ENCODE measurements at regions not wholly inside any gene's neighbourhood (a gene's known extent, or its start where the extent isn't known, plus 50 kb on each side); places are given as distances from the start of the nearest gene placed in this dataset.
"Not testable (repeated sequence)": the region's sequence is repeated elsewhere in the genome, so short reads cannot be mapped to it uniquely, and the experiment has no call there.

DNA sequence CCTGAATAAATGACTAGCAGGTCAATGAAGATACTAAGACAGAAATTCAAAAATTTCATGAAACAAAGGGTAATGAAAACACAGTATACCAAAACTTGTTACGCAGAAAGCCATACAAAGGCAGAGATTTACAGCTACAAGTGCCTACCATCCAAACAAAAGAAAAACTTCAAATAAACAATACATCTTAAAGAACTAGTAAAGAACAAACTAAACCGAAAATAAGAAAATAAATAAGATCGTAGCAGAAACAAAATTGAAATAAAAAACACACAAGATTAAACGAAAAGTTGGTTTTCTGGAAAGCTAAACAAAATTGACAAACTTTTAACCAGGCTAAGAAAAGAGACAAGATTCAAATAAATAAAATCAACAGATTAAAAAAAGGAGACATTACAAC lies 51.5 kb downstream of the VPREB1 start:
- not testable (repeated sequence) for DNase-seq (ENCODE audit: low read depth)

GRCh38 chr22:22297159-22297793 lies 52.7 kb downstream of the VPREB1 start:
- not testable (repeated sequence) for DNase-seq (ENCODE audit: low read depth)

DNA sequence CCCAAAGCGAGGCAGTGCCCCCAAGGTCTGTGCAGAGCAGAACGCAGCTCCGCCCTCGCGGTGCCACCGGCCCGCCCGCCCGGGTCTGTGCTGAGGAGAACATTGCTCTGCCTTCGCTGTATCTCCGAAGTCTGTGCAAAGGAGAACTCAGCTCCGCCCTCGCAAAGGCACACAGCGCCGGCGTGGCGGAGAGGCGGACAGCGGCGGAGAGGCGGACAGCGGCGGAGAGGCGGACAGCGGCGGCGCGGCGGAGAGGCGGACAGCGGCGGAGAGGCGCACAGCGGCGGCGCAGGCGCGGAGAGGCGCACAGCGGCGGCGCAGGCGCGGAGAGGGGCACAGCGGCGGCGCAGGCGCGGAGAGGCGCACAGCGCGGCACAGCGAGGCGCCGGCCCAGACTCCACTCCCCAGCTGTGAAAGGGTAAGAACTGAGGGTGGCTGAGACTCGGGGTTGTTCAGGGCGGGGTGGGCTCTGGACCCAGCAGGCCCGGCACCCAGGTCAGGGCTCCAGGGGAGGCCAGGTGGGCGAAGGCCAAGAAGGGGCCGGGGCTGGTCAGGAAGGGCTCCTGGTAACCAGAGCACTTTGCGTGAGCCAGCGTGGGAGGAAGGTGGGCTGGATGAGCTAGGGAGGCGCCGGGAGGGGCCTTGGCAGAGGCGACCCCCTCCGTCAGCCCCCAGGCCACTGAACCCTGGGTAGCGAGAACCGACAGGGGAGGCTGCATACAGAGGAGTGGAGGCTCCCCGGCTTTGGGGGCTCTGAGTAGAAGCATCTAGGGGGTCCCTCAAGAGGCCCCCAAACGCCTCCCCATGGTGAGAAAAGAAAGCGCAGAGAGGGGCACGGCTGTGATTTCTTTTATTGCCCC lies 53.4 kb downstream of the VPREB1 start:
- peak; percentile 61 for DNase-seq (ENCODE audit: low read depth)

DNA sequence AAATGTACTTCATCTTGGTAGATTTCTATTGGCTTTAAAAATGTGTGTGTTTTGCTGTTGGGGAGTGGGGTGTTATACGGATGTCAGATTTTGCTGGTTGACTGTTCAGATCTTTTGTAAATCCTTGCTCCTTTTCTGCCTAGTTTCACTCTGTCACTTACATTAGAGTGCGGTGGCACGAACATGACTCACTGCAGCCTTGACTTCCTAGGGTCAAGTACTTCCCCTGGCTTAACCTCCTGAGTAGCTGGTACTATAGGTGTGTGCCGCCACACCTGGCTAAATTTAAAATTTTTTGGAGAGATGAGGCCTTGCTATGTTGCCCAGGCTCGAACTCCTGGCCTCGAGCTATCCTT lies 54.0 kb downstream of the VPREB1 start:
- DNase-seq (ENCODE audit: low read depth), result not testable (repeated sequence)

GRCh38 chr22:22300511-22300910 lies 55.9 kb downstream of the VPREB1 start:
- not testable (repeated sequence) for DNase-seq (ENCODE audit: low read depth)

- not testable (repeated sequence) for DNase-seq (ENCODE audit: low read depth)
Measured at GRCh38 chr22:22300946-22301345, 56.4 kb downstream of the VPREB1 start.

- no peak for DNase-seq (ENCODE audit: low read depth)
Measured at GRCh38 chr22:22316589-22316988, 72.0 kb downstream of the VPREB1 start.

- no peak for DNase-seq (ENCODE audit: low read depth)
Measured at GRCh38 chr22:22318723-22319465, 74.3 kb downstream of the VPREB1 start.

- DNase-seq (ENCODE audit: low read depth), result peak; percentile 57
Measured at GRCh38 chr22:22321743-22322611, 77.4 kb downstream of the VPREB1 start.

- no peak for DNase-seq (ENCODE audit: low read depth)
Measured at GRCh38 chr22:22322792-22323191, 78.2 kb downstream of the VPREB1 start.

DNA sequence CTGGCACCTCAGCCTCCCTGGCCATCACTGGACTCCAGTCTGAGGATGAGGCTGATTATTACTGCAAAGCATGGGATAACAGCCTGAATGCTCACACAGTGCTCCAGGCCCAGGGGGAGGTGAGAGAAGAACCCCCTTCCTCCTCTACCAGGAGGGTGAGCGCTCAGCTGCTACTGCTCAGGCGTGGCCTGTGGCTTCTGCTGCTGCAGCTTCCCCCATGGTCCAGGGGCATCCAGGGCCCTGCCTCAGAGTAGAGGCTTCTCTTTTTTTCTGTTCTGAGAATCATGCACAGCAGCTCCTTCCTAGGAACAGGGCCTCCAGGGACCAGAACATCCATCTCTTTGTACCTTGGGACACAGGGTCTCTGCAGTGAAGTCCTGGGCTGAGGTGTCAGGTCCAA lies 83.1 kb downstream of the VPREB1 start:
- DNase-seq (ENCODE audit: low read depth), result no peak

GRCh38 chr22:22329792-22330191 lies 85.2 kb downstream of the VPREB1 start:
- DNase-seq (ENCODE audit: low read depth), result no peak

DNA sequence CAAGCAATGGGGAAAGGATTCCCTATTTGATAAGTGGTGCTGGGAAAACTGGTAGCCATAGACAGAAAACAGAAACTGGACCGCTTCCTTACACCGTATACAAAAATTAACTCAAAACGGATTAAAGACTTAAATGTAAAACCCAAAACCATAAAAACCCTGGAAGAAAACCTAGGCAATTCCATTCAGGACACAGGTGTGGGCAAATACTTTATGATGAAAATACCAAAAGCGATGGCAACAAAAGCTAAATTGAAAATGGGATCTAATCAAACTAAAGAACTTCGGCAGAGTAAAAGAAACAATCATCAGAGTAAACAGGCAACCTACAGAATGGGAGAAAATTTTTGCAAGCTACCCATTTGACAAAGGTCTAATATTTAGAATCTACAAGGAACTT lies 91.1 kb downstream of the VPREB1 start:
- not testable (repeated sequence) for DNase-seq (ENCODE audit: low read depth)

GRCh38 chr22:22336333-22336732 lies 91.7 kb downstream of the VPREB1 start:
- not testable (repeated sequence) for DNase-seq (ENCODE audit: low read depth)

DNA sequence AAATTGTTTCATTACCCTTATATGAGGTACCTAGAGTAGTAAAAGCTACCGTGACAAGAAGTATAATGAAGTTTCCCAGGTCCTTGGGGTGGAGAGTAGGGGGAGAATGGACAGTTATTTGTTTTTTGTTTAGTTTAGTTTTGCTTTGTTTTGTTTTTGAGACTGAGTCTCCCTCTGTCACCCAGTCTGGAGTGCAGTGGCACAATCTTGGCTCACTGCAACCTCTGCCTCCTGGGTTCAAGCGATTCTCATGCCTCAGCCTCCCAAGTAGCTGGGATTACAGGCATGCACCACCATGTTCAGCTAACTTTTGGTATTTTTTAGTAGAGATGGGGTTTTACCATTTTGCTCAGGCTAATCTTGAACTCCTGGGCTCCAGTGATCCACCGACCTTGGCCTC lies 94.2 kb downstream of the VPREB1 start:
- DNase-seq (ENCODE audit: low read depth), result not testable (repeated sequence)

- DNase-seq (ENCODE audit: low read depth), result no peak
Measured at GRCh38 chr22:22341736-22342135, 97.2 kb downstream of the VPREB1 start.

- peak; percentile 52 for DNase-seq (ENCODE audit: low read depth)
Measured at GRCh38 chr22:22342697-22343580, 98.4 kb downstream of the VPREB1 start.

DNA sequence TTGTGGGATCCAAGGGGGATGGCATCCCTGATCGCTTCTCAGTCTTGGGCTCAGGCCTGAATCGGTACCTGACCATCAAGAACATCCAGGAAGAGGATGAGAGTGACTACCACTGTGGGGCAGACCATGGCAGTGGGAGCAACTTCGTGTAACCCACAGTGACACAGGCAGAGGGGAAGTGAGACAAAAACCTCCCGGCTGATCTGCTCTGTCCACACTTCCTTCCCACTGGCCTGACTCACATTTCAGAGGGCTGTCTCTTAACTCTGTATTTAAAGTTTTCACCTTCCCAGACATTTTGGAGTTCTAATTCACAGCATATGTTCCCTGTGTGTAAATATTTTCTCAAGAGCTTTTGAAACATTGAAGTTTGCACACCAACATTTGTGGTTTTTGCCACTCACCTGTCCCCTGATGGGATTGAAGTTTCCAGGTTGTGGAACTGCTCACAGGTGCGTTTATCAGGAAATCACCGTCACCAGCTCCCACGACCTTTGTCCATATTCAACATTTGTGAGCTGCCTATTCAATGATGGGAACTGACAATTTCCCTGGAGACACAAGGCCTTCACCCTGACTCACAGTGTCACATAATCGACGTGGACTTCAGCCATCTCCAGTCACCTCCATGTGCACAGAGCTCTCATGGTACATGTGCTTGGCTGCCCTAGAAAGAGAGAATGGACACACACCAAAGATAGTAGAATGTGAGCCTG lies 99.2 kb downstream of the VPREB1 start:
- no peak for DNase-seq (ENCODE audit: low read depth)

DNA sequence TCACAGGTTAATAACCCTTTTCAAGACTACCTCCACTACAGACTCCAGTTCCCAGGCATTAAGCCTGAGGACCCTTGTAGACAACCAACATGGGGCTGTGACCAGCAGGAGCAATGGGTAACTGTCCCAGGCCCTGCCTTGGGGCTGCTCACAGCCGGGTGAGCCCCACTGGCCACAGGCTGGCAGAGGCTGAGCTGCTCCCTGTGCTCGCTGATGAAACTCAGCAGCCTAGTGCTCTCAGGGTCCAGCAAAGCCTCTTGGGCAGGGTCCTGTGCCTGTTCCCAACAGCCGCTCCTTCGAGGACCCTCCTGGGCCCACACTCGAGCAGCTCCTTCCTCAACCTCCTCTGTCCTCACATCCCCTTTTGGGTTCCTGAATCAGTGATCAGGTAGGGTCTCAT lies 99.8 kb downstream of the VPREB1 start:
- no peak for DNase-seq (ENCODE audit: low read depth)

DNA sequence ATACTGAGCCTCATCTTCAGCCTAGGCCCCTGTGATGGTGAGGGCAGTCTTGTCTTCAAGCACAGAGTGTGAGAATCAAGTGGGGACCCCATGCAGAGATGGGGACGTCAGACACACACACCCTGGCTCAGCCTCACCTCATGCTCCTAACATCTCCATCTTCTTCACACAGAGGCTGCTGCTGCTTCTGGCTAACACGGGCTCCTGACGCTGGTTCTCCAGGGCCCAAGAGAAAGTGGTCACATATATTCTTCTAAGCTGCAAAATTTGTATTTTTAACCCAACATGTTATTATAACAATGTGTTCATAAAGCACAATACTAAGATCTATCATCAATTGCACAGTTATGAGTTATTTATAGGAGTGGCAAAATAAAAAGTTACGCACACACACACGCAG lies 101.2 kb downstream of the VPREB1 start:
- no peak for DNase-seq (ENCODE audit: low read depth)

Data from stimulated activated CD8-positive, alpha-beta memory T cell treated with anti-CD3 and anti-CD28 coated beads, Interleukin-4, amount 100 ng/mL, for 24 hours (primary cell).